ENCODE measurements at regions not wholly inside any gene's neighbourhood (a gene's known extent, or its start where the extent isn't known, plus 50 kb on each side); places are given as distances from the start of the nearest gene placed in this dataset.

- no peaks in the 10 kb centered on the region for H3K4me1 ChIP-seq
- TF ChIP-seq, protein P1, sequence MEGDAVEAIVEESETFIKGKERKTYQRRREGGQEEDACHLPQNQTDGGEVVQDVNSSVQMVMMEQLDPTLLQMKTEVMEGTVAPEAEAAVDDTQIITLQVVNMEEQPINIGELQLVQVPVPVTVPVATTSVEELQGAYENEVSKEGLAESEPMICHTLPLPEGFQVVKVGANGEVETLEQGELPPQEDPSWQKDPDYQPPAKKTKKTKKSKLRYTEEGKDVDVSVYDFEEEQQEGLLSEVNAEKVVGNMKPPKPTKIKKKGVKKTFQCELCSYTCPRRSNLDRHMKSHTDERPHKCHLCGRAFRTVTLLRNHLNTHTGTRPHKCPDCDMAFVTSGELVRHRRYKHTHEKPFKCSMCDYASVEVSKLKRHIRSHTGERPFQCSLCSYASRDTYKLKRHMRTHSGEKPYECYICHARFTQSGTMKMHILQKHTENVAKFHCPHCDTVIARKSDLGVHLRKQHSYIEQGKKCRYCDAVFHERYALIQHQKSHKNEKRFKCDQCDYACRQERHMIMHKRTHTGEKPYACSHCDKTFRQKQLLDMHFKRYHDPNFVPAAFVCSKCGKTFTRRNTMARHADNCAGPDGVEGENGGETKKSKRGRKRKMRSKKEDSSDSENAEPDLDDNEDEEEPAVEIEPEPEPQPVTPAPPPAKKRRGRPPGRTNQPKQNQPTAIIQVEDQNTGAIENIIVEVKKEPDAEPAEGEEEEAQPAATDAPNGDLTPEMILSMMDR (IDR thresholded peaks at IDR 0.05), result no peak
- no peaks in the 10 kb centered on the region for H3K9me3 ChIP-seq
- no peak for DNase-seq
- H3K4me3 ChIP-seq, result no peak overlapping the region
- H3K27ac ChIP-seq, result no peak overlapping the region
- no peaks in the 10 kb centered on the region for H3K27me3 ChIP-seq
- H3K36me3 ChIP-seq, result no peaks in the 10 kb centered on the region
- intact Hi-C loops (cut with DNase I), result no loop called here
- no peak overlapping the region for H3K9ac ChIP-seq (ENCODE audit: low read depth in 2 of 2, low read length in 2 of 2)
Observed at GRCh38 chr9:82599336-82599949, 463.5 kb downstream of the RASEF start.

- no peak overlapping the region for H3K4me3 ChIP-seq
- no peaks in the 10 kb centered on the region for H3K4me1 ChIP-seq
- no peaks in the 10 kb centered on the region for H3K36me3 ChIP-seq
- no peaks in the 10 kb centered on the region for H3K9me3 ChIP-seq
- H3K9ac ChIP-seq (ENCODE audit: low read depth in 2 of 2, low read length in 2 of 2), result no peak overlapping the region
- no peak overlapping the region for H3K27ac ChIP-seq
- DNase-seq, result no peak
- H3K27me3 ChIP-seq, result no peaks in the 10 kb centered on the region
- intact Hi-C loops (cut with DNase I), result loop anchor here (10.0 kb wide), 3 partner anchors 66 to 916 kb away; partner anchors contain the start of gene TLE1
- TF ChIP-seq, protein P1 (IDR thresholded peaks at IDR 0.05), result no peak
Observed at GRCh38 chr9:82600536-82601292, 462.2 kb downstream of the RASEF start.

GRCh38 chr9:82601293-82601771 lies 461.6 kb downstream of the RASEF start:
- no peaks in the 10 kb centered on the region for H3K36me3 ChIP-seq
- no peaks in the 10 kb centered on the region for H3K27me3 ChIP-seq
- no peak overlapping the region for H3K27ac ChIP-seq
- no peaks in the 10 kb centered on the region for H3K4me1 ChIP-seq
- no peak for DNase-seq
- no peaks in the 10 kb centered on the region for H3K9me3 ChIP-seq
- TF ChIP-seq, protein P1 (IDR thresholded peaks at IDR 0.05), result no peak
- no peak overlapping the region for H3K9ac ChIP-seq (ENCODE audit: low read depth in 2 of 2, low read length in 2 of 2)
- intact Hi-C loops (cut with DNase I), result loop anchor here (10.0 kb wide), 3 partner anchors 67 to 917 kb away; partner anchors contain the start of gene TLE1
- no peak overlapping the region for H3K4me3 ChIP-seq

DNA sequence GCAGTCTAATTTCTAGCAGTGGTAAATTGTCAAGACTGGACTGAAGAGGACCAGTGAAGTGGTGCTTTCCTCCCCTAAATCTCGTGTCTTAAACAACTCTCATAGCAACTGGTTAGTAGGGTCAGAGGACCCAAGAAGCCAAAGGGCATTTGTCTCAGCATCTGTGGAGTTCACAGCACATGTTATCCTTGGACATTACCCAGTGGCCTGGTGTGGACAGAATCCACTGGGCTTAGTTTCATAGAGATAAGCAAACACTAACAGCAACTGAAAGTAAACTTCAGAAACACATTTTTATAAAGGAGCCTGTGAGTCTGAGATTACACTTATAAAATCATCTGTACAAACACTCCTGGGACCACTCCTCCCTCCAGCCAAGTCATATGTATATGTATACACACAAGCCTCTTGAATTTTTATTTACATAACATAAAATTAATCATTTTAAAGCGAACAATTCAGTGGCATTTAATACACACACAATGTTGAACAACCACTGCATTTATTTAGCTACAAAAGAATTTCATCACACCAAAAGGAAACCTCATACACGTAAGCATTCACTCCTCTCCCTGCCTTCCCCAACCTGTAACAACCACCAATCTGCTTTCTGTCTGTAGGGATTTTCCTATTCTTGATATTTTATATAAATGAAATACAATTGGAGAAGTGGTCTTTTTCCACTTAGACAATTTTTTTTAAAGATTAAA lies 457.8 kb downstream of the RASEF start:
- no peak for DNase-seq
- no peaks in the 10 kb centered on the region for H3K9me3 ChIP-seq
- no peaks in the 10 kb centered on the region for H3K36me3 ChIP-seq
- H3K27ac ChIP-seq, result no peak overlapping the region
- H3K27me3 ChIP-seq, result no peaks in the 10 kb centered on the region
- H3K4me1 ChIP-seq, result no peaks in the 10 kb centered on the region
- no peak overlapping the region for H3K9ac ChIP-seq (ENCODE audit: low read depth in 2 of 2, low read length in 2 of 2)
- H3K4me3 ChIP-seq, result no peak overlapping the region
- intact Hi-C loops (cut with DNase I), result loop anchor here (10.0 kb wide), 3 partner anchors 70 to 920 kb away; partner anchors contain the start of gene TLE1
- TF ChIP-seq, protein P1 (IDR thresholded peaks at IDR 0.05), result no peak

DNA sequence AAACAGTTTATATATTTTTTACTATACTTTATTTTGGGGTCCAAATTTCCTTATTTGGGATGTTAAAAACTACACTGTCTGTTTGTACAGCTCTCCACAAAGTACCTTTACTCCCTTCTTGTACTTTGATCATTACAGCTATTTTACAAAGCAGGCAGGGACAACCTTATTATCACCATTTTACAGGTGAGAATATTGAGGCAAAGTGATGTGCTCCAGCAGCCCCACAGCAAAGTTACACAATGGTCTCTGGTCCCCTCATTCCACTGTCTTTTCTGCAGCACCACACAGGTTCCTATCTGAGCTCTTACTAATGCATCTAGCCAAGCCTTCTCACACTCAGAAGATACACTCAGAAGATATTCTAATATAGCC lies 457.3 kb downstream of the RASEF start:
- intact Hi-C loops (cut with DNase I), result loop anchor here (10.0 kb wide), 3 partner anchors 71 to 921 kb away; partner anchors contain the start of gene TLE1
- H3K4me3 ChIP-seq, result no peak overlapping the region
- H3K9ac ChIP-seq (ENCODE audit: low read depth in 2 of 2, low read length in 2 of 2), result no peak overlapping the region
- H3K4me1 ChIP-seq, result no peaks in the 10 kb centered on the region
- H3K9me3 ChIP-seq, result no peaks in the 10 kb centered on the region
- no peaks in the 10 kb centered on the region for H3K36me3 ChIP-seq
- no peak overlapping the region for H3K27ac ChIP-seq
- TF ChIP-seq, protein P1 (IDR thresholded peaks at IDR 0.05), result no peak
- DNase-seq, result no peak
- no peaks in the 10 kb centered on the region for H3K27me3 ChIP-seq

All from colonic mucosa (tissue), 4 donors.